IMR-90 (cell line): ENCODE measurements at regions not wholly inside any gene's neighbourhood (a gene's known extent, or its start where the extent isn't known, plus 50 kb on each side); places are given as distances from the start of the nearest gene placed in this dataset.

Experiments used
- ATAC-seq: fragments of 200-7000 bp; cut with Tn5 transposase; 2 replicates; pipeline ENCODE4 v1.9.1; 2020; ENCODE audit warnings: low read depth, mild to moderate bottlenecking, moderate library complexity
- BruUV-seq: library from RNA; stranded (reverse); fragments of 400-500 nt; replicated peaks from 2 replicates; lab custom pipeline; 2021; lab: Mats Ljungman, UMichigan
- CTCF ChIA-PET: fragments of 300-600 bp; formaldehyde crosslinking; extraction: SDS; loops from one replicate; lab custom pipeline; 2021; ENCODE audit warnings: antibody characterized with exemption; lab: Yijun Ruan, JAX
- POLR2A ChIA-PET: fragments of 300-600 bp; sonication (Branson Sonifier 250); formaldehyde crosslinking; loops from one replicate; lab custom pipeline; 2022; ENCODE audit warnings: antibody characterized with exemption; ENCODE audit not compliant: unreplicated experiment; lab: Charles Lee
- DNase-seq: peaks from one replicate; pipeline ENCODE4 v3.0.0; 2013
- H2AFZ ChIP-seq: replicated peaks from 2 replicates; pipeline ENCODE3; 2013; ENCODE audit warnings: low read length, mild to moderate bottlenecking; ENCODE audit not compliant: poor library complexity
- H2AK5ac ChIP-seq: 2 replicates; pipeline ENCODE4 v1.6.1; 2013; ENCODE audit warnings: low read depth, low read length, inconsistent platforms
- H2AK9ac ChIP-seq: replicated peaks from 2 replicates; pipeline ENCODE3; 2013; ENCODE audit warnings: mild to moderate bottlenecking, low read depth, low read length, moderate library complexity; ENCODE audit not compliant: poor library complexity
- H2BK120ac ChIP-seq: 2 replicates; pipeline ENCODE4 v1.6.1; 2013; ENCODE audit warnings: low read depth, low read length, inconsistent platforms
- H2BK15ac ChIP-seq: 3 replicates; pipeline ENCODE4 v1.6.1; 2013; ENCODE audit warnings: low read depth, low read length, inconsistent platforms
- H2BK20ac ChIP-seq: 2 replicates; pipeline ENCODE4 v1.6.1; 2013; ENCODE audit warnings: low read depth, mild to moderate bottlenecking, inconsistent platforms, low read length, moderate library complexity
- H2BK5ac ChIP-seq: 2 replicates; pipeline ENCODE4 v1.6.1; 2013; ENCODE audit warnings: mild to moderate bottlenecking, low read depth, low read length, inconsistent platforms; ENCODE audit not compliant: poor library complexity, severe bottlenecking
- H3K14ac ChIP-seq: replicated peaks from 2 replicates; pipeline ENCODE4 v1.6.1; 2013; ENCODE audit warnings: low read depth, low read length, inconsistent platforms
- H3K18ac ChIP-seq: 2 replicates; pipeline ENCODE4 v1.6.1; 2013; ENCODE audit warnings: low read depth, low read length, control low read depth
- H3K23ac ChIP-seq: 2 replicates; pipeline ENCODE4 v1.6.1; 2013; ENCODE audit warnings: low read depth, low read length, inconsistent platforms
- H3K27ac ChIP-seq: 2 replicates; pipeline ENCODE4 v1.5.1; 2013; ENCODE audit warnings: mild to moderate bottlenecking, control low read depth, low read length; ENCODE audit not compliant: insufficient read depth
- H3K27me3 ChIP-seq: 2 replicates; pipeline ENCODE4 v1.6.1; 2013; ENCODE audit warnings: low read length; ENCODE audit not compliant: control insufficient read depth, insufficient read depth
- H3K36me3 ChIP-seq: 2 replicates; pipeline ENCODE4 v1.6.1; 2013; ENCODE audit warnings: low read length, mixed read lengths; ENCODE audit not compliant: control insufficient read depth, insufficient read depth
- H3K4ac ChIP-seq: 2 replicates; pipeline ENCODE4 v1.6.1; 2013; ENCODE audit warnings: low read depth, low read length, inconsistent platforms
- H3K4me1 ChIP-seq: 2 replicates; pipeline ENCODE4 v1.6.1; 2013; ENCODE audit warnings: low read length, mixed read lengths; ENCODE audit not compliant: control insufficient read depth, insufficient read depth
- H3K4me2 ChIP-seq: 2 replicates; pipeline ENCODE4 v1.6.1; 2013; ENCODE audit warnings: low read depth, mild to moderate bottlenecking, control low read depth, low read length, moderate library complexity
- H3K4me3 ChIP-seq: 2 replicates; pipeline ENCODE4 v1.5.1; 2013; ENCODE audit warnings: low read depth, mild to moderate bottlenecking, control low read depth, low read length, moderate library complexity; ENCODE audit not compliant: insufficient read depth
- H3K56ac ChIP-seq: 2 replicates; pipeline ENCODE4 v1.6.1; 2013; ENCODE audit warnings: low read length, inconsistent platforms; ENCODE audit not compliant: insufficient read depth; ENCODE audit errors: extremely low read depth
- H3K79me1 ChIP-seq, 2 experiments: 2 replicates each; pipeline ENCODE4 v1.6.1; 2013; ENCODE audit warnings: low read length in 2 of 2, inconsistent platforms in 1 of 2, low read depth in 1 of 2
- H3K9ac ChIP-seq: 2 replicates; pipeline ENCODE4 v1.6.1; 2013; ENCODE audit warnings: low read depth, low read length, control low read depth
- H3K9me1 ChIP-seq: 2 replicates; pipeline ENCODE4 v1.6.1; 2013; ENCODE audit warnings: low read length, inconsistent platforms; ENCODE audit not compliant: insufficient read depth
- H3K9me3 ChIP-seq: 2 replicates; pipeline ENCODE4 v1.6.1; 2013; ENCODE audit warnings: low read length; ENCODE audit not compliant: control insufficient read depth, insufficient read depth
- H4K20me1 ChIP-seq: 2 replicates; pipeline ENCODE4 v1.6.1; 2013; ENCODE audit warnings: low read length, inconsistent platforms; ENCODE audit not compliant: insufficient read depth
- H4K5ac ChIP-seq: 2 replicates; pipeline ENCODE4 v1.6.1; 2013; ENCODE audit warnings: mild to moderate bottlenecking, low read depth, low read length, control low read depth
- H4K8ac ChIP-seq, 2 experiments: 2 replicates each; pipeline ENCODE4 v1.6.1; 2013; ENCODE audit warnings: low read depth in 2 of 2, low read length in 2 of 2, control low read depth in 1 of 2, inconsistent platforms in 1 of 2
- H4K91ac ChIP-seq: 2 replicates; pipeline ENCODE4 v1.6.1; 2013; ENCODE audit warnings: low read depth, low read length, inconsistent platforms; ENCODE audit not compliant: insufficient read depth
- ELK1 ChIP-seq: fragments of 150-350 bp; IDR thresholded peaks from 2 replicates; pipeline ENCODE4 v1.6.1; 2016; ENCODE audit warnings: low read depth, mild to moderate bottlenecking, low read length, moderate library complexity, borderline replicate concordance
- MAZ ChIP-seq: IDR thresholded peaks from 2 replicates; pipeline ENCODE4 v1.6.1; 2012; ENCODE audit warnings: low read depth, mild to moderate bottlenecking, low read length, improper control_type of control experiment, moderate library complexity, borderline replicate concordance
- MXI1 ChIP-seq: IDR thresholded peaks from 2 replicates; pipeline ENCODE4 v1.6.1; 2012; ENCODE audit warnings: low read depth, mild to moderate bottlenecking, low read length, moderate library complexity, borderline replicate concordance
- POLR2A ChIP-seq: IDR thresholded peaks from 2 replicates; pipeline ENCODE4 v1.6.1; 2012; ENCODE audit warnings: mild to moderate bottlenecking, low read depth, low read length
- WGBS, 2 experiments: methylation state at CpG; one replicate each; pipeline versions ENCODE4 v1.1.5 to v1.1.7; 2013; ENCODE audit warnings: missing lambda C conversion rate in 2 of 2; ENCODE audit not compliant: insufficient read length in 1 of 2; ENCODE audit errors: extremely low coverage in 2 of 2; 5-methylcytosine and 5-hydroxymethylcytosine counted together
- dilution Hi-C: fragments of 300-500 bp; cut with HindIII; formaldehyde crosslinking; loops from one replicate; pipeline ENCODE4 v1.14.3; 2018; ENCODE audit warnings: low sequenced_read_pairs; ENCODE audit not compliant: unreplicated experiment
- in situ Hi-C: fragments of 300-500 bp; cut with MboI; formaldehyde crosslinking; loops from 3 replicates; pipeline ENCODE4 v1.14.3; 2019; ENCODE audit warnings: low sequenced_read_pairs, inconsistent platforms, mixed read lengths
- intact Hi-C: fragments of 100-400 bp; cut with micrococcal nuclease; formaldehyde crosslinking; loops from 2 replicates; pipeline ENCODE4 v1.10.0; 2022

DNA sequence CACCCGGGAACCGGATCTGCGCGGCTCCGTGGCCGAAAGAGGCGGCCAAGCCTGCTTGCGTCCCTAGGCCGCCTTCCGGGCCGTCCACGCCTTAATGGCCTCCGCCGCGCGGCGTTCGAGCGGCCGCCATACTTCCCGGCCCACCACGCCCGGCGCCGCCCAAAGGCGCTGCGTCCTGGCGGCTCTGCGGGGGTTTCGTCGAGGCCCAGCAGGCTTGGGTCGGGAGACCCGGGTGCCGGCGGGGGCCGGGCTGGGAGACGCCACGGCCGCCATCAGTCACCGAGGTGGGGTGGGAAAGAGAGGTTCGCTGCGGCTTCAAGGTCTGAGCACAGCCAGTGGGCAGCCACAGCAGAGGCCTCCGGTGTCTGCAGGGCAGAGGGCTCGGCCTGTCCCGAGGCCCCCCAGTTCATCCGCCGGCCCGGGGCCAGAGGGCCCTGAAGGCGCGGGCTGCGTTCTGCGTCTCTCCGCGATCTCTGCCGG, 545.8 kb upstream of the CDH10 start:
- dilution Hi-C loops, result no loop called here
- ChIA-PET POLR2A (no interaction called here), CTCF (no interaction called here)
- Histone ChIP-seq H3K36me3 (no peaks in the 10 kb centered on the region), H4K5ac (no peak overlapping the region), H3K23ac (no peak overlapping the region), H3K4me1 (no peaks in the 10 kb centered on the region), H3K9ac (no peak overlapping the region), H3K14ac (no peak overlapping the region), H2BK120ac (no peak overlapping the region), H4K91ac (no peak overlapping the region), H3K4ac (no peak overlapping the region), H3K18ac (no peak overlapping the region), H4K20me1 (no peaks in the 10 kb centered on the region), H2AK5ac (no peak overlapping the region), H3K9me3 (0 out of 2 replicates have a peak, but pooled peaks cover 2% of the 10 kb centered on the region), H3K27me3 (no peaks in the 10 kb centered on the region), H3K9me1 (no peaks in the 10 kb centered on the region), H3K4me3 (no peak overlapping the region), H3K79me1 (no peaks in the 10 kb centered on the region), H3K27ac (no peak overlapping the region), H2BK5ac (no peak overlapping the region), H2BK20ac (no peak overlapping the region), H2AFZ (no peak overlapping the region), H3K56ac (no peak overlapping the region), H2AK9ac (no peak overlapping the region), H4K8ac (no peak overlapping the region), H2BK15ac (no peak overlapping the region), H3K4me2 (no peak overlapping the region)
- in situ Hi-C loops, result no loop called here
- no TSS peak for BruUV-seq
- WGBS, 2 experiments, result 83% methylated on average over 8 of the region's 55 CpGs; no CpG with 5 or more reads in 1 of the 2 experiments
- ATAC-seq, result no peak
- DNase-seq, result no peak
- intact Hi-C loops, result no loop called here
- TF ChIP-seq ELK1 (no peak), POLR2A (no peak), MAZ (no peak), MXI1 (no peak)
